ENCODE measurements at regions not wholly inside any gene's neighbourhood (a gene's known extent, or its start where the extent isn't known, plus 50 kb on each side); places are given as distances from the start of the nearest gene placed in this dataset.

DNA sequence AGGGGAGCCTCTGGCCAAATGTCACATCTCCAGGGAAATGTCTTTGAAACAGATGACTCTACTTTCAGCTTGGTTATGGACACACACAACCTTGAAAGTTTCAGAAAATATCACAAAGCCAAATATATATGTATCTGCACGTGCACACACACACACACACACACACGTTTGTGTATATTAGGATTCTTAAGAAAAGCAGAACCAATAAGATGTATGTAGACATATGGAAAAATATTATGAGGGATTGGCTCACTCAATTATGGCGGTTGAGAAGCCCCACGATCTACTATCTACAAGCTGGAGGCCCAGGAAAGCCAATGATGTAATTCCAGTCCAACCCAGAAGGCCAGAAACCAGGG lies 194.9 kb downstream of the PALM2AKAP2 start:
- Mint-ChIP-seq H3K27me3 (ENCODE audit: low read depth) (no peaks in the 10 kb centered on the region), H3K9me3 (ENCODE audit: low read depth) (no peaks in the 10 kb centered on the region), H3K4me3 (ENCODE audit: unreplicated experiment) (no peak overlapping the region), H3K36me3 (ENCODE audit: low read depth) (peaks cover 12% of the 10 kb centered on the region), H3K27ac (ENCODE audit: unreplicated experiment) (no peak overlapping the region), H3K4me1 (ENCODE audit: low read depth) (peaks cover 9% of the 10 kb centered on the region)
- TF ChIP-seq, protein P1, sequence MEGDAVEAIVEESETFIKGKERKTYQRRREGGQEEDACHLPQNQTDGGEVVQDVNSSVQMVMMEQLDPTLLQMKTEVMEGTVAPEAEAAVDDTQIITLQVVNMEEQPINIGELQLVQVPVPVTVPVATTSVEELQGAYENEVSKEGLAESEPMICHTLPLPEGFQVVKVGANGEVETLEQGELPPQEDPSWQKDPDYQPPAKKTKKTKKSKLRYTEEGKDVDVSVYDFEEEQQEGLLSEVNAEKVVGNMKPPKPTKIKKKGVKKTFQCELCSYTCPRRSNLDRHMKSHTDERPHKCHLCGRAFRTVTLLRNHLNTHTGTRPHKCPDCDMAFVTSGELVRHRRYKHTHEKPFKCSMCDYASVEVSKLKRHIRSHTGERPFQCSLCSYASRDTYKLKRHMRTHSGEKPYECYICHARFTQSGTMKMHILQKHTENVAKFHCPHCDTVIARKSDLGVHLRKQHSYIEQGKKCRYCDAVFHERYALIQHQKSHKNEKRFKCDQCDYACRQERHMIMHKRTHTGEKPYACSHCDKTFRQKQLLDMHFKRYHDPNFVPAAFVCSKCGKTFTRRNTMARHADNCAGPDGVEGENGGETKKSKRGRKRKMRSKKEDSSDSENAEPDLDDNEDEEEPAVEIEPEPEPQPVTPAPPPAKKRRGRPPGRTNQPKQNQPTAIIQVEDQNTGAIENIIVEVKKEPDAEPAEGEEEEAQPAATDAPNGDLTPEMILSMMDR (IDR thresholded peaks at IDR 0.05), result no peak
- no peak for DNase-seq (ENCODE audit: low spot score)

DNA sequence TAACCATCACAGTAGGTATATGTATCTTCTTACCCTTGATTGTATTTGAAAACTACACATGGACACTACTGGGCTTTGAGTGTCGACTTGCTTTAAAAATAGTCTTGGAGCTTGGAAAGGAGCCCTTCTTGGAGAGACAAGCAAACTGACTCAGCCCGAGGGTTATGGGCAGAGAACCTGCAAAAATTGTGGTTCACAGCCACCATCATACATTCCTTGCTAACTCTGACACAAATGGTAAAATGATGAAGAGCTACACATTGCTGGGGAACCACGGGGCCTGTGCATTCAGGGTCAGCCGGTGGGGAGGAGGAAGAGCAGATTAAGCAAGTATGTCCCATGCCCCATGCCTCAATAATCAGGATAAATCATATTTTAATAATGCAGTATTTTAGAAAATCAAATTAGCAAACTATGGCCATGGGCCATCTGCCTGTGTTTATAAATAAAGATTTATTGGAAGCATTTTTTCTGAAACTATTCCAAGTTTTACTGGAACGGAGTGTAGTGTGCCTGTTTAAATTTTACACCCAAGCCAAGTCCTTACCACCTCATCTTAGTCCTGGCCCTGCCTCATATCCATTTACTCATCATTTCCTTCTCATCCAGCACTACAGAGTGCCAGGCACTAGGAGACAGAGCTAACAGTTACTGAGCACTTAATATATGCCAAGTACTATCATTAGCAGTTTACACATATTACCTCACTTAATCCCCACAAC lies 195.7 kb downstream of the PALM2AKAP2 start:
- peaks cover 12% of the 10 kb centered on the region for H3K36me3 Mint-ChIP-seq (ENCODE audit: low read depth)
- TF ChIP-seq, protein P1 (IDR thresholded peaks at IDR 0.05), result no peak
- H3K4me1 Mint-ChIP-seq (ENCODE audit: low read depth), result peaks cover 7% of the 10 kb centered on the region
- H3K27me3 Mint-ChIP-seq (ENCODE audit: low read depth), result no peaks in the 10 kb centered on the region
- no peak overlapping the region for H3K4me3 Mint-ChIP-seq (ENCODE audit: unreplicated experiment)
- DNase-seq (ENCODE audit: low spot score), result no peak
- no peaks in the 10 kb centered on the region for H3K9me3 Mint-ChIP-seq (ENCODE audit: low read depth)
- no peak overlapping the region for H3K27ac Mint-ChIP-seq (ENCODE audit: unreplicated experiment)

DNA sequence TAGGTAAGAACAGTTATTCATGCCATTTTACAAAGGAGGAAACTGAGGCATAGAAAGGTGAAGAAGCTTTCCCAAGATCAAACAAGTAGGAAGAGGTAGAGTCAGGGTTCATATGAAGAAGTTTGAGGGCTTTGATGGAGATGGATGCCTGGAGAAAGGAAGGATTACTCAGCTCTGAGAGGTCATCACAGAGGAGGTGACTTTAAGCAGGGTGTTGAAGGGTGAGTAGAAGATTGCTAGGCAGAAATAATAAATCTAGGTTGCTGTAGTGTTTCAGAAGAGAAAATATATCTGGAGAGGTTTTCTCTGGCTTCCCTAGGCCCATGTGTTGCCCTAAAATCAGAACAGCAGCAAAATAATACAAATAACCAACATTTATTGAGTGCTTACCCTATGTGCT lies 196.3 kb downstream of the PALM2AKAP2 start:
- peaks cover 12% of the 10 kb centered on the region for H3K36me3 Mint-ChIP-seq (ENCODE audit: low read depth)
- H3K9me3 Mint-ChIP-seq (ENCODE audit: low read depth), result no peaks in the 10 kb centered on the region
- DNase-seq (ENCODE audit: low spot score), result no peak
- TF ChIP-seq, protein P1 (IDR thresholded peaks at IDR 0.05), result no peak
- H3K4me1 Mint-ChIP-seq (ENCODE audit: low read depth), result peaks cover 7% of the 10 kb centered on the region
- H3K27ac Mint-ChIP-seq (ENCODE audit: unreplicated experiment), result no peak overlapping the region
- H3K4me3 Mint-ChIP-seq (ENCODE audit: unreplicated experiment), result no peak overlapping the region
- H3K27me3 Mint-ChIP-seq (ENCODE audit: low read depth), result no peaks in the 10 kb centered on the region

DNA sequence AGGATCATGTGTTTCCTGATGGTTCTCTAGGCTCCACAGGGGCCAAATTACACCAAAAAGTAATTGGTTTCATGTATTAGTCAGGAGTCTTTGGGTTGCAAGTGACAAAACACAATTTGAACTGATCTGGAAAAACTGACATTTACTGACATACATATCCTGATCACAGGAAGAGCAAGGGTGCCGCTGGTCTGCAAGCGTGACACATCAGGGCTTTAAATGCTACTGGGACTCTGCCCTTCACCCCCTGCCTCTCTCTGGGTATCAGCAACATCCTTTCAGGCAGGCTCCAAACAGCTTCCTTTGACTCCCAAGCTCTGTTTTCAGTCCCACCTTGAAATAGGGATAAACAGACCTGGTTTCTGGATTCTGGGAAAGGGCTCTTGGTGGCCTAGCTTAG lies 197.5 kb downstream of the PALM2AKAP2 start:
- Mint-ChIP-seq H3K4me3 (ENCODE audit: unreplicated experiment) (no peak overlapping the region), H3K4me1 (ENCODE audit: low read depth) (peaks cover 7% of the 10 kb centered on the region), H3K36me3 (ENCODE audit: low read depth) (peaks cover 16% of the 10 kb centered on the region), H3K9me3 (ENCODE audit: low read depth) (peaks cover 7% of the 10 kb centered on the region), H3K27me3 (ENCODE audit: low read depth) (no peaks in the 10 kb centered on the region), H3K27ac (ENCODE audit: unreplicated experiment) (no peak overlapping the region)
- TF ChIP-seq, protein P1 (IDR thresholded peaks at IDR 0.05), result no peak
- no peak for DNase-seq (ENCODE audit: low spot score)

DNA sequence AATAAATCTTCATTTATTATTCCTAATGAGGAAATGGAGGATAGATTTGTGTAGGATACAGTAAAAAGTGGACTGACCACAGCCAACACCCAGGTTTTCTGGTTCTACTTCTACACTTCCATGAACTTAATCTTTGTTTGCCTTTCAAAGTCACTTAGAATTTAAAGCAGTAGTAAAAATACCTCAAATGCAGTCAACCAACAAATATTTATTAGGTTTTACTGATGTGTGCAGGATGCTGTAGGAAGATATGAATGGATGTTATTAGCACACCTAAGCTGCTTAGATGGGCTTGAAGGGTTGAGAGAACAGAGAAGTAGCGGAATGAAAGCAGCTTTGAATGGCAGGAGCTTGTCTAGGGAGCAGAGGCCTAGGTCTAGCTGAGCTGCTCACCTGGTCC lies 201.1 kb downstream of the PALM2AKAP2 start:
- Mint-ChIP-seq H3K27me3 (ENCODE audit: low read depth) (no peaks in the 10 kb centered on the region), H3K36me3 (ENCODE audit: low read depth) (peaks cover 7% of the 10 kb centered on the region), H3K27ac (ENCODE audit: unreplicated experiment) (no peak overlapping the region), H3K4me1 (ENCODE audit: low read depth) (peaks cover 12% of the 10 kb centered on the region), H3K9me3 (ENCODE audit: low read depth) (peaks cover 7% of the 10 kb centered on the region), H3K4me3 (ENCODE audit: unreplicated experiment) (no peak overlapping the region)
- no peak for DNase-seq (ENCODE audit: low spot score)
- TF ChIP-seq, protein P1 (IDR thresholded peaks at IDR 0.05), result no peak
